ENCODE measurements at regions not wholly inside any gene's neighbourhood (a gene's known extent, or its start where the extent isn't known, plus 50 kb on each side); places are given as distances from the start of the nearest gene placed in this dataset.

GRCh38 chr10:3537518-3537917, 247.5 kb downstream of the KLF6 start:
- no peak for DNase-seq

GRCh38 chr10:3535001-3535400, 250.0 kb downstream of the KLF6 start:
- DNase-seq, result no peak

GRCh38 chr10:3534433-3534832, 250.6 kb downstream of the KLF6 start:
- no peak for DNase-seq

GRCh38 chr10:3533296-3533695, 251.7 kb downstream of the KLF6 start:
- DNase-seq, result no peak

DNA sequence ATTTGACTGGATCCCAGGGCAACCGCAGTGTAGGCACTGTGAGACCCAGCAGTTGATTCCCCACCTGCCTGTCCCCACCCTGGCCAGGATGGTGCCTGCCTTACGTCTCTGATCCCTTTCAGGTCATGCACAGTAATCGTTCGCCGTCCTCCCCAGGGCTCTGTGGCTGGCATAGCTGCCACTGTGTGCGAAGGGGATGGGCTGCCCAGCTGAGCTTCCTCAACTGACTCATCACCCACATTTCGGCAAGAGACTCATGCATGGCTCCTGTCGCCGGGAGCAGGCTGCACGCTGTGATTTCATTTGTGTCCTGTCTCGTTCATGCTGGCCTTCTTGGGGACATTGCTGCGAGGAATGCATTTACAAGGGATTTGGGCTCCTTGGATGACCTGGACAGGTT, 252.4 kb downstream of the KLF6 start:
- DNase-seq, result peak in 1 of 2 donors; percentile 8

GRCh38 chr10:3531670-3532069, 253.3 kb downstream of the KLF6 start:
- no peak for DNase-seq

DNA sequence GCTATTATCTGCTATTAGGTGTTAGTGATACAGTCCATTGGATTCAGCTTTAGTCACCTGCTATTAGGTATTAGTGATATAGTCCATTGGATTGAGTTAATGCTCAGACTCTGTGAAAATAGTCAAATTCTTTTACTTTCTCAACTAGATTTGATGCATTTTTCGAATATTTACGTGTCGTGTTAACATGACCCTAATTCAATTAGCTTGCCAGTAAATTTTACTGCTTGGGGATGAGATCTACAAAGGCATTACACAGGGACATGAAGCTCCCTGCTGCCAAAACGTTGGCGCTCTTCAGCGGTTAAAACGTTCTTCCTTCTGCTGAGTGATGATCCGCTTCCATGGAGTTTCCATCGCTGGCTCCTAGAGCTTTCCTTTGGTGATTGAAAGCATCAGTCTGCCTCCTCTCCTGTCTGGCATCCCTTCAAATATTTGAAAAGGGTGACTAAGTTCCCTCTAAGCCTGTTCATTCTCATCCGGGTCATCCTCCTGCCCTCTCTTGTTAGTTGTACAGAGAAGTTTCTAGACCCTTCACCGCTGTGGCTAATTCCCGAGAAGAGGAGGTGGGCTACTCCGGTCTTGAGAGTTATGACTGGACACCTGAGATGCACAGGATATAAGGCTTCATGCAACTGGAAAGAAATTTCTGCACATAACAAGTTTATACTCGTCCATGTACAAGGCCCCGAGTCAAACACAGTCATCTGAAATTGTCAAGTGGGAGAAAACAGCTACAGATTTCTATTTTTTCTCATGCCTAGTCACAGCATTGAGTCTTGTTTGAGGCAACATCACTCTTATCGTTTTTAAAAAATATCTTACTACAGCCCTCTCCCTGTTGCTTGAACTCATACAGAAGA, 254.0 kb downstream of the KLF6 start:
- DNase-seq, result no peak

DNA sequence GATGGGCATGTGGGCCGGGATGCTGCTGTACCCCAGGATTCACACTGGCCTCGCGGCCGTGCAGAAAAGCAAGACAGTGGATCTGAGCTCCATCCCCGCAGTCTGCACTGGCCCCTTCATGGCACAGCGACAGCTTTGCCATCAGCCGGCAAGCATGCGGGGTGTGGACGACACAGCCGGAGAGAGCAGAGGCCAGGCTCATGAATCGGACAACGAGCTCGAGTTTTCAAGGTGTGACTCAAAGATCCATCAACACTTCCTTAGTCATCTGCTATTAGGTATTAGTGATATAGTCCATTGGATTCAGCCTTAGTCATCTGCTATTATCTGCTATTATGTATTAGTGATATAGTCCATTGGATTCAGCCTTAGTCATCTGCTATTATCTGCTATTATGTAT, 254.7 kb downstream of the KLF6 start:
- no peak for DNase-seq

- DNase-seq, result no peak
These were observed 255.3 kb downstream of the KLF6 start for GRCh38 chr10:3529691-3530090.

DNA sequence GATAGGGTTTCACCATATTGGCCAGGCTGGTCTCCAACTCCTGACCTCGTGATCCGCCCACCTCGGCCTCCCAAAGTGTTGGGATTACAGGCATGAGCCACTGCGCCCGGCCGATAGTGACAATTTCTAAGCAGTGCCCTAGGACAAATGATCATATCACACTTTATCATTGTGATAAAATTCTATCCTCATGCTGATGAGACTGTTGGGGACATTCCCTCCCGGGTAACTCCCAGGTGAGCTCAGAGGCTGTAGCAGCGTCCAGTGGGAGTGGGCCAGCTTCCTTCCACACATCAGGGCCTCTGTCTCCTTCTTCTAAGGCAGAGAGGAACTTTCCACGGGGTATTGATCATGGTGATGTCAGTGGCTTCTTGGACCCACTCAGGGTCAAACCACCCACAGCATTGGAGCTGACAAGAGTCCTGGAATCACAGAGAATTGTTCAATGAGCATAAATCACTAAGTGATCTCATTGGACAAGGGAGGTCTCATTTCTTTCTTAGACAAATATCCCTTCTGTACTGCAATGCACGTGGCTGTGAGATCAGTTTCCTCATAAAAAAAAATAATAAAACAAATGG, 256.1 kb downstream of the KLF6 start:
- DNase-seq, result peak; percentile 11 to 61

DNA sequence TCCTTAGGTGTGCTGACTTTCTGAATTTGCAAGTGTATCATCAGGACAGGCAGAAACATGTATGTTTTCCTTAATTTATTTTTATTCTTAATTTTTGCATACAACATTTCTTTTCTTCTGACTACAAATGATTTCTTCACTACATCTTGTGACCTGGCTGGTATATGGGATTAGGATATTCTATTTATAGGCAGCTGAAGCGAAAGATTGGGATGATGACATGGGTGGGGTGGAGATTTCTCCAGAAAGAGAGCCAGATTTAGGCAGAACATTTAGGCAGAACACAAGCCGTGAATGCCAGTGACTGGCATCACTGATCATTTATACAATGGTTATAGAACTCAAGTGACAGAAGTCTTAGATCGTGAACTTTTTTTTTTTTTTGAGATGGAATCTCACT, 256.7 kb downstream of the KLF6 start:
- no peak for DNase-seq

- DNase-seq, result no peak
These were observed 257.1 kb downstream of the KLF6 start for GRCh38 chr10:3527869-3528268.

- DNase-seq, result no peak
These were observed 258.1 kb downstream of the KLF6 start for GRCh38 chr10:3526727-3527501.

DNA sequence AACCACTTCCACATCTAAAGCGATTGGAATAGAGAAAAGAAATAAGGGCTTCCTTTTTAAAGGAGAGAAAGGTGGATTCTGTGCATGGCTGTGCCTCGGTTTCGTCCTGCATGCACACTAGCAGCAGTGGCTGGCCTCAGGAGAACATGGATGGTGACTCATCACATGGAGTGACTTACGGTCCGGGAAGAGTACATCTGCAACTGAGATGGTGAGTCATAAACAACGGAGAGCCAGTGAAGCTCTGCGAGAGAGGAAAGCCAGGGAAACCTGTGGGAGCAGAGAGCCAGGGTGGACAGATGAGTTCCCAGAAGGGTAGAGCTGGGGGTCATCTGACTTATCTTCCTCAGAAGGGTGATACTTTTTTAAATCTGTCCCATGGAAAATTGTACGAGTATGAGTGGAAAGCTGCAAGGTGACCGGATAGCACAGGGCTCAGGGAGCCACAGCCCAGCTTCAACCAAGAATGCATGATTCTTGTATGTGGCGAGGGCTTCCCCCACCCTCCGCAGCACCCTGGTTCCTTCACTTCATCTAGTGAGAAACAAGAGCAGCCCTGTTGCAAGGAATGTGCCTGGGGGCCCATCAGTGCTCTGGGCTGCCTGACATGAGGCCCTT, 259.1 kb downstream of the KLF6 start:
- DNase-seq, result peak; percentile 29 to 50

GRCh38 chr10:3524086-3524960, 260.7 kb downstream of the KLF6 start:
- no peak for DNase-seq

DNA sequence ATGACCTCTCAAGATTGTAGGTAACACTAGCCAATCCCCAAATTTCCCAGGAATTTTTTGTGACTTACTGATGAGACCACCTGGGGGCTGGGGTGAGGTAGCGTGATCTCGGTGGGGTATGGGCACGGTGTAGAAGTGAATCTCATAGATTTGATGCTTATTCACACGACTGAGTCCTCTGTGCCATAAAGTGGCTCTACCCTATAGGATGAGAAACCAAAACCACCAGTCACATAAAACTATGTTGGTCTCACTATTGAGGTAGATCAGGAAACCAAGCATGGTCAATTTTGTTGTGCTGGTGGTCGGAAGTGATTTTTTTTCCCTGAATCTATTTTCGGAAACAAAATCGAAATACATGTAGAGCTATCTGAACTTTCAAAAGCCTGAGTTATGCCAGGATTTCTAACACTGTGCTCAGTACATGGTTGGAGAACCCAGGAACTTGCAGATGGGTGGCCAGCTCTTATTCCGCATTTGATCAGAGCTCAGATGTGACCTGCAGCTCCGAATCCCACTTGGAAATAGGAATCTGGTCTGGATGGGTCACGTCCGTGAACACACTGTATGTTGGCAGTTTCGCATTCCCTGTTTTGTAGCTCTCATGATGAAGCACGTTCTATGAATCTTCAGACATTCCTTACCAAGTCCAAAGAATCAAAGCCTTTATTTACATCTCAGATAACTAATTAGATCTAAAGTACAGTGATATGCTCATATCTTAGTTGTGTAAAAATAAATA, 261.5 kb downstream of the KLF6 start:
- no peak for DNase-seq

- DNase-seq, result no peak
These were observed 268.1 kb downstream of the KLF6 start for GRCh38 chr10:3516923-3517255.

DNA sequence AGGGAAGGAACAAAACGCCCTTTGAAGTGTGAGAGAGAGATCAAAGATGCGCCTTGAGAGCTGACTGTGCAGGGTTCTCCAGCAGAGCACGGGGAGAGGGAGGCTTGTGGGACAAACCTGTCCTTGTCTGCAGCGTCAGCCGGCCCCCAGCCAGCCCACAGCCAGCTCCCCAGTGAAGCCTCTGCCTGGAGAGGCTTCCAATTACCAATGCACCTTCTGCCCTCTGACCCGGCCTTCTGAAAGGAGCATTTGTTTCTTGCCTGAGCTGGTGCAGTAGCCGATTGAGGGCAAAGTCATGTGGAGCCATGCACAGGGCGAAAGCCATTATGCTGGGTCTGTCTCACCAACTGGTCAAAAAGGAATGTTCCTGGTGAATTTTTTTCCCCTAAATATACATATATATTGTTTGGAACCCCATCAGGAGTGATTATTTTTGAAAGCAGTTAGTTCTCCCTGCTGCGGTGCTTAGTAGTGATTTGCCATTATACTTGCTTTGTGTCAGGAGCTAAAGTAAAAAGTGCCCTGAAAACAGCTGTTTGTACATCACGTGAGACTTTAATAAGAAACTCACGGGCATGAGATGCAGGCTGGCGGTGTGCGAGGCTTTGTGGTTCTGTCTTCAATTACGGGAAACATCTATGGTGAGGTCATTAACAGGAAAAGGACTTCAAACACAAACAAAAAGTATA, 268.6 kb downstream of the KLF6 start:
- no peak for DNase-seq

DNA sequence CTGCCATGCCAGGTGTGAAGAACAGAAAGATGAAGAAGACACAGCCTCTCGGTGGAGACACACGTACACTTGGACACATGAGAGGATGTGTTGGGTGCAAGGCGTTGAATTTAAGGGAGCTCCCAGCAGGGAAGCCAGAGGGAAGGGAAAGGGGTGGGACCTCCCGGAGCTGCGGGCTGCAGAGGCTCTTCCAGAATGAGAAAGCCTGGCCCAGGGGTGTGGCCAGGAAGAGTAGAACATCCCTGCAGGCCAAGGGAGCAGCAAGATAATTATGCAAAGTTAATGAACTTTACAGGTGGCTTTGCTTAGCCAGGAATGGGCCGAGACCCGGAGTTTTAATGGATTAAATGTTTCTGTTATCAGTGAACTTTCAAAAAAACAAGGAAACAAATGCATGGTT, 270.3 kb downstream of the KLF6 start:
- DNase-seq, result no peak

DNA sequence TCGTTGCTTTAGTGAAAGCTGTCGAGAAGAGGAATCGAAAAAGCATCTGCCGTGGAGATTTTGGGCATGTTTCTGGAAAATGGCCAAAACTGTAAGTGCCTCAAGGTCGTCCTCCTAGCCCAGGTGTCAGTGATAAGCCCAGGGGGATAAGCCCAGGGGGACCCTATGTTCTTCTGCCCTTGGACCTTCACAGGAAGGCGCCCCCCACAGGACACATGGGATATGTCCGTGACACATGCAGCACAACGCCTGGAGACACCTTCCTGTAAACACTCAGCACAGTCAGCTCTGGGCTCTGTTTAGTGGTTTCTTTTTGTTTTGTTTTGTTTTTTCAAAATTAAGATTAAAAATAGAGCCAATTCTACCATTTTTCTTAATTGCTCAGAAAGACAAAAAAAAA, 272.7 kb downstream of the KLF6 start:
- DNase-seq, result no peak

DNA sequence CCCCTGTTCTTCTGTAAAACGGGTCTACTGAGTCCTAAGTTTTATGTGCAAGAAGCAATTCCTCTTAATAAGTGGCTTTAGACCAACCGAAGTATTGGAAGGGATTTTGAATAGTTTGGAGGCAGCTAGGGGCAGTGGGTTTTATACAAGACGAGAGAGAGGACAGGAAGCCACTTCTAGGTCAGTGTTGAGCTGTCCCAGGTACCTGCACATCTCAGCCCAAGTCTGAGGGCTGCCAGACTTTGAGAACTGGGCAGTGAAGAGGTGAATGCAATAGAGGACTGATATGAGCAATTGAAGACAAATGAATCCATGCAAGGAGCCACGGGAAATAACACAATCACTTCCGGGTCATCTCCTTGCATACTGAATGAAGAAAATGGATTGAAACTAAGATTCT, 273.5 kb downstream of the KLF6 start:
- no peak for DNase-seq
